ENCODE measurements at regions not wholly inside any gene's neighbourhood (a gene's known extent, or its start where the extent isn't known, plus 50 kb on each side); places are given as distances from the start of the nearest gene placed in this dataset.

DNA sequence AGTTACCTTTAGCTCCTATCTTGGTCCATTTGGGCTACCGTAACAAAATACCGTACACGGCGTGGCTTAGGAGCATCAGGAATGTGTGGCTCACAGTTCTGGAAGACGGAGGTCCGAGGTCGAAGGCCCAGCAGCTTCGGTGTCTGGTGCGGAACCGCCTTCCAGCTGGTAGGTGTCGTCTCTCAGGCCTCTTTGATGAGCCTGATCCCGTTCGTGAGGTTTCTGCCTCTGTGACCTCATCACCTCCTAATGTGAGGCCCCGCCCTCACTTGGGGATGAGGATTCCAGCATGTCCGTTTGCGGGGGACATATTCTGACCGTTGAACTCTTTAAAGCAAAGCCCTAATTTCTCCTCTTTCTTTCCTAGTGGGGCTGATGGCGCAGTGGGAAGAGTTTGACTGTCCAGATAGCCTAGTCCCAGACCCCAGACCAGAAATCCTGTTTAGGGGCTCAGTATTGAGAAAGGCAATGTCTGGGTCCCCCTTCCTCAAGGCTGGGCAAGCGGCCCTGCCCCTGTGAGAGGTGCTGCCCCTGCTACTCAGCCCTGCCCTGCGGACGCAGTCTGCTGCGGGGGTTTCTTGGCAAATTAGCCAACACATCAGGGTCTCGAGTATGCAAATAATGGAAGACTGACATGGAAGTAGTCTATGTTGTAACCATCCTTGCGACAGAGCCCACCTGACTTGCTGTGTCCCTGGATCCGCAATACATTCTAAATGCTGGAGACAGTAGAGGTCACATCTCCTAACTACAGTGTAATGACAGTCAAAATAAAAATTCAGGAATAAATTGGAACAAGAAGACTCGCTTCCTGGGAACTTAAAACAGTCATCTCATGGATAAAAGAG lies 128.0 kb downstream of the ASB1 start:
- no peak overlapping the region for H3K4me2 ChIP-seq (ENCODE audit: low read length)
- no peaks in the 10 kb centered on the region for H3K4me1 ChIP-seq (ENCODE audit: insufficient read depth, low read length, poor library complexity, severe bottlenecking)
- H3K79me2 ChIP-seq (ENCODE audit: insufficient read depth, low read depth, low read length): no peaks in the 10 kb centered on the region
- H2AFZ ChIP-seq (ENCODE audit: low read length): no peak overlapping the region
- ChIA-PET POLR2A (no interaction called here), CTCF (ENCODE audit: unreplicated experiment) (no interaction called here)
- BruUV-seq (replicated peaks): no TSS peak
- H3K27ac ChIP-seq (ENCODE audit: low read depth, low read length, poor library complexity, severe bottlenecking): no peak overlapping the region
- no peaks in the 10 kb centered on the region for H4K20me1 ChIP-seq (ENCODE audit: insufficient read depth, low read length)
- H3K36me3 ChIP-seq (ENCODE audit: insufficient read depth, low read length): no peaks in the 10 kb centered on the region
- H3K4me3 ChIP-seq (ENCODE audit: low read depth, low read length, poor library complexity, severe bottlenecking): no peak overlapping the region
- H3K9me2 ChIP-seq (ENCODE audit: insufficient read depth, low read length): no peaks in the 10 kb centered on the region
- no peak for DNase-seq (ENCODE audit: low spot score)
- H3K9me3 ChIP-seq (ENCODE audit: low read length): no peaks in the 10 kb centered on the region
- intact Hi-C loops (cut with micrococcal nuclease; ENCODE audit: unreplicated experiment): no loop called here
- TF ChIP-seq EZH2phosphoT487 (IDR thresholded peaks at IDR 0.05; ENCODE audit: borderline replicate concordance, low read depth, low read length): no peak
- TF ChIP-seq CTCF (conservative IDR thresholded peaks at IDR 0.05; ENCODE audit: low read length): no peak

GRCh38 chr2:238555786-238556542 lies 129.2 kb downstream of the ASB1 start:
- TF ChIP-seq EZH2phosphoT487 (IDR thresholded peaks at IDR 0.05; ENCODE audit: borderline replicate concordance, low read depth, low read length) (no peak), CTCF (conservative IDR thresholded peaks at IDR 0.05; ENCODE audit: low read length) (no peak)
- H3K36me3 ChIP-seq (ENCODE audit: insufficient read depth, low read length): no peaks in the 10 kb centered on the region
- no peaks in the 10 kb centered on the region for H3K4me1 ChIP-seq (ENCODE audit: insufficient read depth, low read length, poor library complexity, severe bottlenecking)
- H3K9me2 ChIP-seq (ENCODE audit: insufficient read depth, low read length): no peaks in the 10 kb centered on the region
- H3K4me3 ChIP-seq (ENCODE audit: low read depth, low read length, poor library complexity, severe bottlenecking): no peak overlapping the region
- POLR2A ChIA-PET: interaction anchor here (0.6 kb wide), 1 partner anchor 42 kb away, joined by 3 read pairs; no protein-coding TSS in a partner anchor
- no peak overlapping the region for H2AFZ ChIP-seq (ENCODE audit: low read length)
- no peak overlapping the region for H3K4me2 ChIP-seq (ENCODE audit: low read length)
- no peak overlapping the region for H3K27ac ChIP-seq (ENCODE audit: low read depth, low read length, poor library complexity, severe bottlenecking)
- CTCF ChIA-PET (ENCODE audit: unreplicated experiment): no interaction called here
- H3K9me3 ChIP-seq (ENCODE audit: low read length): no peaks in the 10 kb centered on the region
- no peaks in the 10 kb centered on the region for H3K79me2 ChIP-seq (ENCODE audit: insufficient read depth, low read depth, low read length)
- no TSS peak for BruUV-seq (replicated peaks)
- intact Hi-C loops (cut with micrococcal nuclease; ENCODE audit: unreplicated experiment): no loop called here
- DNase-seq (ENCODE audit: low spot score): no peak
- H4K20me1 ChIP-seq (ENCODE audit: insufficient read depth, low read length): no peaks in the 10 kb centered on the region

DNA sequence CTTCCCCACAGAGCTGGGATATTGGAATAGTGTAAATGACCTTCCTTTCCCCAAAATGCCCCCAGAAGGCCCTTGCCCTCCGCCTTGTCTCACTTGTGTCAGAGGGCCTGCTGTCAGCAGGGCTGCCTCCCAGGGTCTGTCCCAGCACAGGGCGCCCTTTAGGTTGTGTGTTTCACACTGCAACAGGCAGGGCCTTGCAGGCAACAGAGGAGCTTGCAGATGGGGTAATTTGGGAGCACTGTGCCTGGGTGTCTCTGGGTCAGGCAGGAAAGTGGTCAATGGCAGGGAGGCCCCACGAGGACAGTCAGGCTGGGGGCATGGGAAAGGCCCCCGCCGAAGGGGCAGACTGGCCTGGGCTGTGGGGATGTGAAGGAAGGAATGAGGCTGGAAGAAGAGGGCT lies 130.7 kb downstream of the ASB1 start:
- Histone ChIP-seq H4K20me1 (ENCODE audit: insufficient read depth, low read length) (no peaks in the 10 kb centered on the region), H3K4me1 (ENCODE audit: insufficient read depth, low read length, poor library complexity, severe bottlenecking) (no peaks in the 10 kb centered on the region), H3K4me3 (ENCODE audit: low read depth, low read length, poor library complexity, severe bottlenecking) (no peak overlapping the region), H3K9me2 (ENCODE audit: insufficient read depth, low read length) (no peaks in the 10 kb centered on the region), H3K9me3 (ENCODE audit: low read length) (no peaks in the 10 kb centered on the region), H3K36me3 (ENCODE audit: insufficient read depth, low read length) (no peaks in the 10 kb centered on the region), H3K27ac (ENCODE audit: low read depth, low read length, poor library complexity, severe bottlenecking) (no peak overlapping the region), H2AFZ (ENCODE audit: low read length) (no peak overlapping the region), H3K79me2 (ENCODE audit: insufficient read depth, low read depth, low read length) (no peaks in the 10 kb centered on the region), H3K4me2 (ENCODE audit: low read length) (no peak overlapping the region)
- intact Hi-C loops (cut with micrococcal nuclease; ENCODE audit: unreplicated experiment): no loop called here
- ChIA-PET CTCF (ENCODE audit: unreplicated experiment) (no interaction called here), POLR2A (no interaction called here)
- BruUV-seq (replicated peaks): no TSS peak
- DNase-seq (ENCODE audit: low spot score): no peak
- TF ChIP-seq EZH2phosphoT487 (IDR thresholded peaks at IDR 0.05; ENCODE audit: borderline replicate concordance, low read depth, low read length) (no peak), CTCF (conservative IDR thresholded peaks at IDR 0.05; ENCODE audit: low read length) (no peak)

All from OCI-LY7 (cell line).